Prostate gland (tissue), 2 donors: ENCODE measurements at regions not wholly inside any gene's neighbourhood (a gene's known extent, or its start where the extent isn't known, plus 50 kb on each side); places are given as distances from the start of the nearest gene placed in this dataset.

Experiments used
- CTCF ChIP-seq, 4 experiments: fragments of 200-600 bp in 2 of 4; fragments of 450-650 bp in 2 of 4; sonication (generic) in 2 of 4; IDR thresholded peaks; 1 replicate in 3 of 4; 2 replicates in 1 of 4; pipeline ENCODE4 v1.5.1; 2016 to 2019; ENCODE audit warnings: antibody characterized with exemption in 4 of 4, mild to moderate bottlenecking in 2 of 4, moderate library complexity in 2 of 4
- POLR2A ChIP-seq: fragments of 450-650 bp; IDR thresholded peaks from one replicate; pipeline ENCODE4 v1.6.1; 2016; ENCODE audit warnings: antibody characterized with exemption, mild to moderate bottlenecking

- TF ChIP-seq POLR2A (no peak), CTCF (IDR thresholded peaks at IDR 0.05) (no peak)
These were observed 1085.3 kb upstream of the MAP3K7 start for GRCh38 chr6:91672201-91672600.
